RWPE1 (cell line): ENCODE measurements at regions not wholly inside any gene's neighbourhood (a gene's known extent, or its start where the extent isn't known, plus 50 kb on each side); places are given as distances from the start of the nearest gene placed in this dataset.

Source experiments
- CTCF ChIA-PET: fragments of 350-600 bp; sonication (Branson Sonifier 250); formaldehyde crosslinking; extraction: SDS; loops from one replicate; lab custom pipeline; 2021; lab: Yijun Ruan, JAX
- POLR2A ChIA-PET: fragments of 400-600 bp; formaldehyde crosslinking; extraction: SDS; loops from one replicate; lab custom pipeline; 2020; ENCODE audit warnings: antibody characterized with exemption; ENCODE audit not compliant: low non-redundant PET; lab: Yijun Ruan, JAX
- DNase-seq: peaks from one replicate; pipeline ENCODE4 v3.0.0; 2012; ENCODE audit warnings: low spot score
- H3K27ac ChIP-seq: fragments of 450-650 bp; 2 replicates; pipeline ENCODE4 v1.5.1; 2017
- CTCF ChIP-seq: fragments of 450-650 bp; conservative IDR thresholded peaks from 2 replicates; pipeline ENCODE4 v1.5.1; 2017; ENCODE audit warnings: low read depth, mild to moderate bottlenecking

GRCh38 chr10:105949721-105950120, 1214.8 kb downstream of the SORCS1 start:
- no peak for TF ChIP-seq CTCF
- no peak for DNase-seq
- CTCF ChIA-PET, result interaction anchor here (0.6 to 1.6 kb wide), 6 partner anchors 8 to 621 kb away, joined by 3 to 4 read pairs (median 3); no protein-coding TSS in a partner anchor
- no peak overlapping the region for H3K27ac ChIP-seq
- POLR2A ChIA-PET, result no interaction called here

GRCh38 chr10:105925045-105925785, 1239.3 kb downstream of the SORCS1 start:
- ChIA-PET CTCF (interaction anchor here (0.8 kb wide), 1 partner anchor 25 kb away, joined by 3 read pairs; no protein-coding TSS in a partner anchor), POLR2A (no interaction called here)
- DNase-seq, result no peak
- TF ChIP-seq CTCF, result no peak
- H3K27ac ChIP-seq, result no peak overlapping the region

- no peak overlapping the region for H3K27ac ChIP-seq
- POLR2A ChIA-PET, result no interaction called here
- DNase-seq, result no peak
- CTCF ChIA-PET, result no interaction called here
- no peak for TF ChIP-seq CTCF
Measured at GRCh38 chr10:105921348-105921747, 1243.2 kb downstream of the SORCS1 start.

- no peak for DNase-seq
- no peak for TF ChIP-seq CTCF
- POLR2A ChIA-PET, result no interaction called here
- no peak overlapping the region for H3K27ac ChIP-seq
- CTCF ChIA-PET, result no interaction called here
Measured at GRCh38 chr10:105914432-105914831, 1250.1 kb downstream of the SORCS1 start.

- TF ChIP-seq CTCF, result no peak
- CTCF ChIA-PET, result no interaction called here
- H3K27ac ChIP-seq, result no peak overlapping the region
- no peak for DNase-seq
- POLR2A ChIA-PET, result no interaction called here
Measured at GRCh38 chr10:105908701-105909100, 1255.8 kb downstream of the SORCS1 start.

GRCh38 chr10:105885495-105885894, 1244.4 kb downstream of the SORCS3 start:
- ChIA-PET CTCF (interaction anchor here (0.6 kb wide), 1 partner anchor 42 kb away, joined by 6 read pairs; no protein-coding TSS in a partner anchor), POLR2A (no interaction called here)
- TF ChIP-seq CTCF, result no peak
- DNase-seq, result no peak
- no peak overlapping the region for H3K27ac ChIP-seq
